Ishikawa (cell line): ENCODE measurements at regions not wholly inside any gene's neighbourhood (a gene's known extent, or its start where the extent isn't known, plus 50 kb on each side); places are given as distances from the start of the nearest gene placed in this dataset.

Experiments
- CEBPB ChIP-seq: IDR thresholded peaks from 2 replicates; pipeline ENCODE4 v1.6.1; 2012
- CREB1 ChIP-seq: IDR thresholded peaks from 2 replicates; pipeline ENCODE4 v1.6.1; 2012; ENCODE audit warnings: low read depth
- EGR1 ChIP-seq: IDR thresholded peaks from 2 replicates; pipeline ENCODE4 v1.6.1; 2012
- EP300 ChIP-seq: IDR thresholded peaks from 2 replicates; pipeline ENCODE4 v1.6.1; 2012; ENCODE audit warnings: borderline replicate concordance
- FOXM1 ChIP-seq: IDR thresholded peaks from 2 replicates; pipeline ENCODE4 v1.6.1; 2012; ENCODE audit warnings: low read depth, borderline replicate concordance
- MAX ChIP-seq: IDR thresholded peaks from 2 replicates; pipeline ENCODE4 v1.6.1; 2012
- NFIC ChIP-seq: IDR thresholded peaks from 2 replicates; pipeline ENCODE4 v1.6.1; 2012
- RAD21 ChIP-seq: IDR thresholded peaks from 2 replicates; pipeline ENCODE4 v1.6.1; 2012; ENCODE audit warnings: low read depth
- REST ChIP-seq: IDR thresholded peaks from 2 replicates; pipeline ENCODE4 v1.6.1; 2012; ENCODE audit warnings: low read depth, mild to moderate bottlenecking
- TAF1 ChIP-seq: IDR thresholded peaks from 2 replicates; pipeline ENCODE4 v1.6.1; 2012; ENCODE audit warnings: low read depth, mild to moderate bottlenecking
- TCF12 ChIP-seq: IDR thresholded peaks from 2 replicates; pipeline ENCODE4 v1.6.1; 2012; ENCODE audit warnings: low read depth
- TEAD4 ChIP-seq: IDR thresholded peaks from 2 replicates; pipeline ENCODE4 v1.6.1; 2012
- USF1 ChIP-seq: IDR thresholded peaks from 2 replicates; pipeline ENCODE4 v1.6.1; 2012
- YY1 ChIP-seq: IDR thresholded peaks from 2 replicates; pipeline ENCODE4 v1.6.1; 2012; ENCODE audit warnings: low read depth
- ZBTB7A ChIP-seq: IDR thresholded peaks from 2 replicates; pipeline ENCODE4 v1.6.1; 2012; ENCODE audit warnings: low read depth

DNA sequence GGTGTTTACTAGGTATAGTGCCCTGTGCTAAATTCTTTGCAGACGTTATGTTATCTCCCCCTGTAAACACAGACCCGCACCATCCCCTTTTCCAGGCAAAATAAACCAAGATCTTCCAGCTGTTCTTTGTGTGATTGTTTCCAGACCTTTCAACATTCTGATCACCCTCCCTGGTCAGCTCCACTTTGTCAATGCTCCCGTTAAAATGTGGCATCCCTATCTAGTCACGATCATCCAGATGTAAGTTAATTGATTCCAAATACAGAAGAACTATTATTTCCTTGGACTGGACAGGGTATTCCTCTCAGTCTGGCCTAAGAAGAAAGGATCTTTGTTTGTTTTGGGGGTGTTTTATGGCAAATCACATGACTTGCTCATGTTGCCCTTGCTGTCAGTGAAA lies 127.6 kb upstream of the ARID2 start:
- TF ChIP-seq NFIC (no peak), CEBPB (no peak), USF1 (no peak), CREB1 (no peak), YY1 (no peak), ZBTB7A (no peak), RAD21 (no peak), TEAD4 (no peak), FOXM1 (no peak), TCF12 (no peak), TAF1 (no peak), REST (no peak), EP300 (no peak), EGR1 (no peak), MAX (no peak)

DNA sequence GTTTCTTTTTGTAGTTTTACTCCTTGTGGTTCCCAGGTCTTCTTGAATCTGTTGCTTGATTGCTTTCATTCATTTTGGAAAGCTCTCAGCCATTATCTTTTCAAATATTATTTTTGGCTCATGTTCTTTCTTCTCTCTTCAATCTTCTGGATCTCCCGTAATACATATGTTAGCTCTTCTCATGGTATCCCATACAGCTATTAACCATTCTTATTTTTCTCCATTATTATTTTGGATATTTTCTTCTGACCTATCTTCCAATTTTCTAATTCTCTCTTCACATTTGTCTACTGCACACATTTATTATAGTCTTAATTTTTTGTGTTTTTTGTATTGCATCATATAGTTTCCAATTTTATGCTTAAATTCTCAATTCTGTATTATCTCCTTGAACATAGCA lies 123.9 kb upstream of the ARID2 start:
- TF ChIP-seq EGR1 (no peak), YY1 (no peak), CEBPB (no peak), REST (no peak), CREB1 (no peak), TAF1 (no peak), RAD21 (no peak), TEAD4 (no peak), USF1 (no peak), TCF12 (no peak), NFIC (no peak), FOXM1 (no peak), EP300 (no peak), MAX (no peak), ZBTB7A (no peak)

- no peak for TF ChIP-seq FOXM1
- no peak for TF ChIP-seq USF1
- no peak for TF ChIP-seq EP300
- TF ChIP-seq CEBPB = no peak
Observed at GRCh38 chr12:45611061-45611460, 118.4 kb upstream of the ARID2 start.

DNA sequence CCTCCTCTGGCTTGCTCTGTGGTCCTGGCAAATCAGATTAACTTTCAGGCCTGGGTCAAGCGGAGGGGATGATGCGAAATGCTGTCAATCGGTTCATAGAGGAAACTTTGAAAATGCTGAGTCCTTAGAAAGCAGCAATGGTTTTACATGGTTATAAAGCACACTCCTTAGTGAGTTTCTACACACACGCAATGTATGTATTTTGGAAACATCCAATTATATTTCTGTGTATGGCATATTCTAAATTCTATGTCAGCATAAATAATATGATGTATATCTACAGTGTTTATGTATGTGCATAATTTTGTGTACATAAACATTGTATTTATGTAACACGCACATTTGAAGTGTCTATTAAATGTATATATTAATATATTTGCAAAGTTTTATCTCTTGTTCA lies 118.0 kb upstream of the ARID2 start:
- TF ChIP-seq ZBTB7A (no peak), REST (no peak), MAX (no peak), CREB1 (no peak), CEBPB (no peak)
